HG03565 (cell line): ENCODE measurements at regions not wholly inside any gene's neighbourhood (a gene's known extent, or its start where the extent isn't known, plus 50 kb on each side); places are given as distances from the start of the nearest gene placed in this dataset.
"Not testable (repeated sequence)": the region's sequence is repeated elsewhere in the genome, so short reads cannot be mapped to it uniquely, and the experiment has no call there.

Source experiments
- ATAC-seq: cut with Tn5 transposase; IDR thresholded peaks from one replicate; pipeline ENCODE4 v1.9.1; 2021; ENCODE audit warnings: mild to moderate bottlenecking, moderate library complexity; ENCODE audit not compliant: unreplicated experiment

- no peak for ATAC-seq
Observed at GRCh38 chr1:233722212-233722979, 108.5 kb downstream of the KCNK1 start.

GRCh38 chr1:233723387-233723786 lies 109.5 kb downstream of the KCNK1 start:
- no peak for ATAC-seq

GRCh38 chr1:233724131-233724631 lies 110.3 kb downstream of the KCNK1 start:
- ATAC-seq: not testable (repeated sequence)

- ATAC-seq: no peak
Observed at GRCh38 chr1:233725423-233725822, 111.5 kb downstream of the KCNK1 start.

- ATAC-seq: no peak
Observed at GRCh38 chr1:233728721-233729120, 114.8 kb downstream of the KCNK1 start.

- ATAC-seq: no peak
Observed at GRCh38 chr1:233730380-233730779, 116.5 kb downstream of the KCNK1 start.

- no peak for ATAC-seq
Observed at GRCh38 chr1:233730809-233731208, 116.9 kb downstream of the KCNK1 start.

- no peak for ATAC-seq
Observed at GRCh38 chr1:233732206-233732605, 118.3 kb downstream of the KCNK1 start.

- ATAC-seq: no peak
Observed at GRCh38 chr1:233734456-233734855, 120.5 kb downstream of the KCNK1 start.

GRCh38 chr1:233735331-233735730 lies 121.4 kb downstream of the KCNK1 start:
- ATAC-seq: no peak

- ATAC-seq: no peak
Observed at GRCh38 chr1:233735847-233736246, 121.9 kb downstream of the KCNK1 start.

GRCh38 chr1:233737341-233737740 lies 123.4 kb downstream of the KCNK1 start:
- no peak for ATAC-seq

GRCh38 chr1:233738396-233738795 lies 124.5 kb downstream of the KCNK1 start:
- no peak for ATAC-seq

- no peak for ATAC-seq
Observed at GRCh38 chr1:233738850-233739249, 124.9 kb downstream of the KCNK1 start.

- ATAC-seq: no peak
Observed at GRCh38 chr1:233744779-233745513, 131.0 kb downstream of the KCNK1 start.

GRCh38 chr1:233750139-233750538 lies 136.2 kb downstream of the KCNK1 start:
- no peak for ATAC-seq

GRCh38 chr1:233759665-233760064 lies 144.8 kb upstream of the SLC35F3 start:
- ATAC-seq: no peak

- ATAC-seq: not testable (repeated sequence)
Observed at GRCh38 chr1:233764304-233764703, 140.2 kb upstream of the SLC35F3 start.

GRCh38 chr1:233777566-233777965 lies 126.9 kb upstream of the SLC35F3 start:
- no peak for ATAC-seq

- ATAC-seq: no peak
Observed at GRCh38 chr1:233780049-233780448, 124.4 kb upstream of the SLC35F3 start.

GRCh38 chr1:233782937-233783586 lies 121.4 kb upstream of the SLC35F3 start:
- ATAC-seq: no peak

GRCh38 chr1:233787599-233787998 lies 116.9 kb upstream of the SLC35F3 start:
- no peak for ATAC-seq
